GM23248 (cell line): ENCODE measurements at regions not wholly inside any gene's neighbourhood (a gene's known extent, or its start where the extent isn't known, plus 50 kb on each side); places are given as distances from the start of the nearest gene placed in this dataset.
A peak's percentile ranks its signal among the peaks of the same experiment; 100 is the strongest.
"Not testable (repeated sequence)": the region's sequence is repeated elsewhere in the genome, so short reads cannot be mapped to it uniquely, and the experiment has no call there.

Experiments used
- DNase-seq: peaks from one replicate; pipeline ENCODE4 v3.0.0-alpha.2; 2015
- H2AFZ ChIP-seq: fragments of 200-600 bp; sonication (generic); 2 replicates; pipeline ENCODE4 v1.6.1; 2016; ENCODE audit warnings: antibody characterized with exemption
- H3F3A ChIP-seq: fragments of 200-600 bp; sonication (generic); 2 replicates; pipeline ENCODE4 v1.6.1; 2016; ENCODE audit warnings: mild to moderate bottlenecking, antibody characterized with exemption, mixed run types; ENCODE audit not compliant: insufficient read depth
- H3K27ac ChIP-seq: fragments of 200-600 bp; sonication (generic); 2 replicates; pipeline ENCODE4 v1.5.1; 2016; ENCODE audit warnings: mild to moderate bottlenecking
- H3K27me3 ChIP-seq: fragments of 200-600 bp; sonication (generic); replicated peaks from 2 replicates; pipeline ENCODE4 v1.6.1; 2016; ENCODE audit warnings: mild to moderate bottlenecking; ENCODE audit not compliant: insufficient read depth
- H3K36me3 ChIP-seq: fragments of 200-600 bp; sonication (generic); 2 replicates; pipeline ENCODE4 v1.6.1; 2016; ENCODE audit warnings: low read depth, mild to moderate bottlenecking
- H3K4me1 ChIP-seq: fragments of 200-600 bp; sonication (generic); 2 replicates; pipeline ENCODE4 v1.6.1; 2016; ENCODE audit warnings: mild to moderate bottlenecking; ENCODE audit not compliant: insufficient read depth
- H3K4me2 ChIP-seq: fragments of 200-600 bp; sonication (generic); one replicate; pipeline ENCODE4 v1.6.1; 2016; ENCODE audit warnings: mild to moderate bottlenecking; ENCODE audit not compliant: unreplicated experiment
- H3K4me3 ChIP-seq: fragments of 200-600 bp; sonication (generic); 2 replicates; pipeline ENCODE4 v1.5.1; 2016; ENCODE audit warnings: mild to moderate bottlenecking
- H3K79me2 ChIP-seq: fragments of 200-600 bp; sonication (generic); 2 replicates; pipeline ENCODE4 v1.6.1; 2016; ENCODE audit warnings: mild to moderate bottlenecking; ENCODE audit not compliant: insufficient read depth
- H3K9ac ChIP-seq: fragments of 200-600 bp; sonication (generic); 2 replicates; pipeline ENCODE4 v1.6.1; 2016; ENCODE audit warnings: mild to moderate bottlenecking
- H3K9me2 ChIP-seq: fragments of 200-600 bp; sonication (generic); 2 replicates; pipeline ENCODE4 v1.6.1; 2016; ENCODE audit warnings: mixed run types, mild to moderate bottlenecking, moderate library complexity; ENCODE audit not compliant: insufficient read depth
- H3K9me3 ChIP-seq: fragments of 200-600 bp; sonication (generic); one replicate; pipeline ENCODE4 v1.6.1; 2017; ENCODE audit warnings: low read depth
- H4K20me1 ChIP-seq: fragments of 200-600 bp; sonication (generic); 2 replicates; pipeline ENCODE4 v1.6.0; 2016; ENCODE audit not compliant: insufficient read depth
- EZH2 ChIP-seq: fragments of 200-600 bp; sonication (generic); IDR thresholded peaks from 2 replicates; pipeline ENCODE4 v1.6.1; 2018; ENCODE audit warnings: antibody characterized with exemption, mild to moderate bottlenecking; ENCODE audit not compliant: insufficient read depth, poor library complexity, severe bottlenecking
- EZH2phosphoT487 ChIP-seq: fragments of 200-600 bp; sonication (generic); IDR thresholded peaks from 2 replicates; pipeline ENCODE4 v1.6.1; 2018; ENCODE audit warnings: antibody characterized with exemption, moderate library complexity, mild to moderate bottlenecking, low read depth; ENCODE audit not compliant: insufficient read depth
- WGBS, 2 experiments: methylation state at CpG; one replicate each; pipeline ENCODE4 v1.1.6; 2015 to 2017; ENCODE audit warnings: low lambda C conversion rate in 2 of 2, low coverage in 1 of 2; ENCODE audit errors: missing lambda C conversion rate in 2 of 2; 5-methylcytosine and 5-hydroxymethylcytosine counted together
- in situ Hi-C: fragments of 300-500 bp; cut with MboI; formaldehyde crosslinking; loops from 2 replicates; pipeline ENCODE4 v1.15.0; 2020

DNA sequence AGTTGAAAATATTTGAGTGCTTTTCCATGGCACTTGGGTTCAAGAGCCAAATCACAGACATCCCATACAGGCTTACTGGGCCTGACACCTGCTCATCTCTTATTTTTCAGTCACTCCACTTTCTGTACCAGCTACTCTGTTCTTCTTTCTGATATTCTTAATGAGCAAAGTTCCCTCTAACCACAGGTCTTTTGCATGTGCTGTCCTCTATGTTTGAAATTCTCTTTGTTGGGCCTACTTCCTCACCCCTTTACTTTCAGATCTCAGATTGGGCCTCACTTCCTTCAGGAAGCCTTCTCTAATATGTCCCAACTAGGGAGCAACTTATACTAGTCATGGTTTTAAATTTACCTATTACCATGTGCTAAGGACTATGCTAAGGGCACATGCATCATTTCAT, 81.8 kb upstream of the RBMS1 start:
- Histone ChIP-seq H3K79me2 (no peaks in the 10 kb centered on the region), H3K9ac (no peak overlapping the region), H2AFZ (no peak overlapping the region), H3K4me1 (peaks cover 30% of the 10 kb centered on the region), H3F3A (peaks cover 18% of the 10 kb centered on the region), H3K27me3 (no peaks in the 10 kb centered on the region), H3K4me2 (no peak overlapping the region), H3K4me3 (no peak overlapping the region), H3K9me3 (no peaks in the 10 kb centered on the region), H4K20me1 (no peaks in the 10 kb centered on the region), H3K27ac (peak overlapping the region; percentile 53), H3K36me3 (no peaks in the 10 kb centered on the region), H3K9me2 (no peaks in the 10 kb centered on the region)
- TF ChIP-seq EZH2: no peak
- no peak for TF ChIP-seq EZH2phosphoT487
- in situ Hi-C loops: no loop called here
- DNase-seq: no peak

GRCh38 chr2:160576054-160576499, 82.5 kb upstream of the RBMS1 start:
- H3K4me2 ChIP-seq: peak overlapping the region; percentile 9
- H3K27ac ChIP-seq: peak overlapping the region; percentile 53
- H3K9ac ChIP-seq: no peak overlapping the region
- peaks cover 35% of the 10 kb centered on the region for H3K4me1 ChIP-seq
- no peaks in the 10 kb centered on the region for H3K79me2 ChIP-seq
- 7 to 13% methylated on average over 1 of the region's 1 CpG for WGBS, 2 experiments
- no peaks in the 10 kb centered on the region for H3K36me3 ChIP-seq
- in situ Hi-C loops: no loop called here
- DNase-seq: peak; percentile 53
- H3K4me3 ChIP-seq: no peak overlapping the region
- no peaks in the 10 kb centered on the region for H3K9me3 ChIP-seq
- H3K9me2 ChIP-seq: no peaks in the 10 kb centered on the region
- TF ChIP-seq EZH2: no peak
- TF ChIP-seq EZH2phosphoT487: no peak
- H3K27me3 ChIP-seq: no peaks in the 10 kb centered on the region
- H2AFZ ChIP-seq: 0 out of 2 replicates have a peak overlapping the region, but pooled peaks have one; percentile 35
- peaks cover 18% of the 10 kb centered on the region for H3F3A ChIP-seq
- H4K20me1 ChIP-seq: no peaks in the 10 kb centered on the region

- in situ Hi-C loops, H3K36me3 ChIP-seq, DNase-seq, H3K9me3 ChIP-seq, H3K4me2 ChIP-seq, H2AFZ ChIP-seq, H3K27me3 ChIP-seq, H3K27ac ChIP-seq, H3K9ac ChIP-seq, H3K79me2 ChIP-seq, H4K20me1 ChIP-seq, H3K9me2 ChIP-seq, H3K4me3 ChIP-seq: not testable (repeated sequence)
- WGBS, 2 experiments: 20 to 24% methylated on average over 1 of the region's 1 CpG
- H3F3A ChIP-seq: peaks cover 23% of the 10 kb centered on the region
- peaks cover 45% of the 10 kb centered on the region for H3K4me1 ChIP-seq
Measured at GRCh38 chr2:160577081-160577480, 83.5 kb upstream of the RBMS1 start.

DNA sequence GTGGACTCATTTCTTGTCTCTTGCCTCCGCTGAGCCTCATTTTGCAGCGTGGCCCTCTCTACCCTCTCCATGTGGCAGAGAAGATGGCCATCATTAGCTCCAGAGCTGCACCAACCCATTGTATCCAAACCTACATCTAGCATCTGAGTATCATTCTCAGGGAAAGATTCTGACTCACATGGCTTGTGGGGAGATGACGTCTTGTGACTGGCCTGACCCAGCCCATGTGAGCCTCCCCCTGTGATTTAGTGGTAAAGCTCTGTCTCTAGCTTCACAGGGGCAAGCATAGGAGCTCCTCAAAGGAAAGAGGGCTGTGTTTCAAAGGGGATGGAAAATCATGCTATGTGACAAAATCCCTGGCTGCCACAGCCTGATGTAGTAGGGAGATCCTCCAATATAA, 87.4 kb upstream of the RBMS1 start:
- H2AFZ ChIP-seq: no peak overlapping the region
- H3K36me3 ChIP-seq: no peaks in the 10 kb centered on the region
- no peaks in the 10 kb centered on the region for H4K20me1 ChIP-seq
- H3K4me1 ChIP-seq: peaks cover 59% of the 10 kb centered on the region
- no peak for TF ChIP-seq EZH2phosphoT487
- WGBS, 2 experiments: 80 to 89% methylated on average over 3 of the region's 3 CpGs
- H3K27me3 ChIP-seq: no peaks in the 10 kb centered on the region
- H3K27ac ChIP-seq: no peak overlapping the region
- H3K79me2 ChIP-seq: no peaks in the 10 kb centered on the region
- in situ Hi-C loops: no loop called here
- no peaks in the 10 kb centered on the region for H3K9me2 ChIP-seq
- peak; percentile 65 for DNase-seq
- H3K9ac ChIP-seq: no peak overlapping the region
- H3F3A ChIP-seq: peaks cover 36% of the 10 kb centered on the region
- H3K4me2 ChIP-seq: no peak overlapping the region
- no peaks in the 10 kb centered on the region for H3K9me3 ChIP-seq
- no peak overlapping the region for H3K4me3 ChIP-seq

GRCh38 chr2:160581448-160581847, 87.8 kb upstream of the RBMS1 start:
- DNase-seq: no peak
- no peaks in the 10 kb centered on the region for H3K9me3 ChIP-seq
- TF ChIP-seq EZH2phosphoT487: no peak
- no peak for TF ChIP-seq EZH2
- 89 to 92% methylated on average over 5 of the region's 5 CpGs for WGBS, 2 experiments
- H3K4me3 ChIP-seq: no peak overlapping the region
- H3K4me1 ChIP-seq: peaks cover 55% of the 10 kb centered on the region
- H3K27ac ChIP-seq: no peak overlapping the region
- no peak overlapping the region for H2AFZ ChIP-seq
- peaks cover 32% of the 10 kb centered on the region for H3F3A ChIP-seq
- in situ Hi-C loops: no loop called here
- H3K79me2 ChIP-seq: no peaks in the 10 kb centered on the region
- no peak overlapping the region for H3K9ac ChIP-seq
- no peaks in the 10 kb centered on the region for H3K27me3 ChIP-seq
- no peaks in the 10 kb centered on the region for H3K9me2 ChIP-seq
- no peaks in the 10 kb centered on the region for H4K20me1 ChIP-seq
- no peaks in the 10 kb centered on the region for H3K36me3 ChIP-seq
- H3K4me2 ChIP-seq: no peak overlapping the region
